ENCODE measurements at regions not wholly inside any gene's neighbourhood (a gene's known extent, or its start where the extent isn't known, plus 50 kb on each side); places are given as distances from the start of the nearest gene placed in this dataset.

- DNase-seq = no peak
- intact Hi-C loops (cut with DNase I) = no loop called here
- no peak for TF ChIP-seq CTCF (IDR thresholded peaks at IDR 0.05)
- no peak for TF ChIP-seq POLR2A (IDR thresholded peaks at IDR 0.05)
- Histone ChIP-seq H3K4me3 (no peak overlapping the region), H3K27ac (no peak overlapping the region), H3K36me3 (no peaks in the 10 kb centered on the region), H3K27me3 (no peaks in the 10 kb centered on the region), H3K4me1 (peaks cover 0 to 17% (median 0%) of the 10 kb centered on the region in 12 donors), H3K9me3 (no peaks in the 10 kb centered on the region)
- ATAC-seq = no peak
- WGBS, 4 donors = 54 to 100% (median 77%) methylated on average over 1 of the region's 1 CpG
Observed at GRCh38 chr17:55584861-55585260, 73.6 kb upstream of the SMIM36 start.

- WGBS, 4 donors = 49 to 58% (median 51%) methylated on average over 2 of the region's 2 CpGs
- H3K27ac ChIP-seq = peak overlapping the region in 1 of 12 donors; percentile 15
Observed at GRCh38 chr17:55584055-55584685, 72.9 kb upstream of the SMIM36 start.

GRCh38 chr17:55582897-55583296, 71.6 kb upstream of the SMIM36 start:
- Histone ChIP-seq H3K4me3 (no peak overlapping the region), H3K36me3 (no peaks in the 10 kb centered on the region), H3K9me3 (no peaks in the 10 kb centered on the region), H3K27me3 (no peaks in the 10 kb centered on the region), H3K4me1 (peaks cover 0 to 17% (median 0%) of the 10 kb centered on the region in 12 donors), H3K27ac (no peak overlapping the region)
- WGBS, 4 donors = 92 to 95% (median 94%) methylated on average over 4 of the region's 4 CpGs
- DNase-seq (no peak), ATAC-seq (no peak)
- TF ChIP-seq POLR2A (IDR thresholded peaks at IDR 0.05) = no peak
- TF ChIP-seq CTCF (IDR thresholded peaks at IDR 0.05) = no peak
- intact Hi-C loops (cut with DNase I) = no loop called here

More at GRCh38 chr17:55584055-55584685, 72.9 kb upstream of the SMIM36 start:
- ATAC-seq = peak in 2 of 4 donors; percentile 47 to 48
- Histone ChIP-seq H3K36me3 (no peaks in the 10 kb centered on the region), H3K4me3 (no peak overlapping the region), H3K9me3 (no peaks in the 10 kb centered on the region), H3K4me1 (peaks cover 0 to 15% (median 0%) of the 10 kb centered on the region in 12 donors), H3K27me3 (no peaks in the 10 kb centered on the region)
- no peak for DNase-seq
- intact Hi-C loops (cut with DNase I) = no loop called here
- no peak for TF ChIP-seq POLR2A (IDR thresholded peaks at IDR 0.05)
- TF ChIP-seq CTCF (IDR thresholded peaks at IDR 0.05) = no peak

GRCh38 chr17:55580596-55581133, 69.4 kb upstream of the SMIM36 start:
- intact Hi-C loops (cut with DNase I) = no loop called here
- 81 to 93% (median 84%) methylated on average over 5 of the region's 5 CpGs for WGBS, 4 donors
- Histone ChIP-seq H3K36me3 (no peaks in the 10 kb centered on the region), H3K27ac (no peak overlapping the region), H3K9me3 (no peaks in the 10 kb centered on the region), H3K4me1 (peaks cover 0 to 35% (median 0%) of the 10 kb centered on the region in 12 donors), H3K4me3 (no peak overlapping the region), H3K27me3 (no peaks in the 10 kb centered on the region)
- DNase-seq = no peak
- TF ChIP-seq POLR2A (IDR thresholded peaks at IDR 0.05) = no peak
- TF ChIP-seq CTCF (IDR thresholded peaks at IDR 0.05) = no peak
- no peak for ATAC-seq
